ENCODE measurements at regions not wholly inside any gene's neighbourhood (a gene's known extent, or its start where the extent isn't known, plus 50 kb on each side); places are given as distances from the start of the nearest gene placed in this dataset.
A peak's percentile ranks its signal among the peaks of the same experiment; 100 is the strongest.

- no peak for DNase-seq
Measured at GRCh38 chr18:57249179-57249578, 102.3 kb downstream of the BOD1L2 start.

- no peak for DNase-seq
Measured at GRCh38 chr18:57249883-57250282, 102.5 kb upstream of the ST8SIA3 start.

- no peak for DNase-seq
Measured at GRCh38 chr18:57251747-57252146, 100.6 kb upstream of the ST8SIA3 start.

- DNase-seq, result no peak
Measured at GRCh38 chr18:57253903-57254302, 98.5 kb upstream of the ST8SIA3 start.

GRCh38 chr18:57258131-57258777 is 94.1 kb upstream of the ST8SIA3 start:
- no peak for DNase-seq

GRCh38 chr18:57267368-57267925 is 84.9 kb upstream of the ST8SIA3 start:
- no peak for DNase-seq

- DNase-seq, result no peak
Measured at GRCh38 chr18:57269756-57270155, 82.6 kb upstream of the ST8SIA3 start.

- no peak for DNase-seq
Measured at GRCh38 chr18:57270156-57270555, 82.2 kb upstream of the ST8SIA3 start.

GRCh38 chr18:57273194-57273593 is 79.2 kb upstream of the ST8SIA3 start:
- no peak for DNase-seq

- no peak for DNase-seq
Measured at GRCh38 chr18:57275111-57275510, 77.2 kb upstream of the ST8SIA3 start.

- DNase-seq, result peak; percentile 46
Measured at GRCh38 chr18:57276829-57277228, 75.5 kb upstream of the ST8SIA3 start.

- no peak for DNase-seq
Measured at GRCh38 chr18:57278933-57279332, 73.4 kb upstream of the ST8SIA3 start.

GRCh38 chr18:57281519-57281918 is 70.8 kb upstream of the ST8SIA3 start:
- DNase-seq, result no peak

- DNase-seq, result no peak
Measured at GRCh38 chr18:57286949-57287348, 65.4 kb upstream of the ST8SIA3 start.

GRCh38 chr18:57287766-57288165 is 64.6 kb upstream of the ST8SIA3 start:
- no peak for DNase-seq

GRCh38 chr18:57294547-57294946 is 57.8 kb upstream of the ST8SIA3 start:
- no peak for DNase-seq

- no peak for DNase-seq
Measured at GRCh38 chr18:57296336-57296735, 56.0 kb upstream of the ST8SIA3 start.

GRCh38 chr18:57297306-57297705 is 55.1 kb upstream of the ST8SIA3 start:
- DNase-seq, result no peak

- no peak for DNase-seq
Measured at GRCh38 chr18:57299931-57300330, 52.4 kb upstream of the ST8SIA3 start.

GRCh38 chr18:57301573-57302559 is 50.5 kb upstream of the ST8SIA3 start:
- DNase-seq, result no peak

All from NCI-H1092 (cell line).